GM19328 (cell line): ENCODE measurements at regions not wholly inside any gene's neighbourhood (a gene's known extent, or its start where the extent isn't known, plus 50 kb on each side); places are given as distances from the start of the nearest gene placed in this dataset.

ENCODE experiments used
- ATAC-seq: cut with Tn5 transposase; IDR thresholded peaks from one replicate; pipeline ENCODE4 v1.9.1; 2021; ENCODE audit warnings: mild to moderate bottlenecking, moderate library complexity; ENCODE audit not compliant: unreplicated experiment

DNA sequence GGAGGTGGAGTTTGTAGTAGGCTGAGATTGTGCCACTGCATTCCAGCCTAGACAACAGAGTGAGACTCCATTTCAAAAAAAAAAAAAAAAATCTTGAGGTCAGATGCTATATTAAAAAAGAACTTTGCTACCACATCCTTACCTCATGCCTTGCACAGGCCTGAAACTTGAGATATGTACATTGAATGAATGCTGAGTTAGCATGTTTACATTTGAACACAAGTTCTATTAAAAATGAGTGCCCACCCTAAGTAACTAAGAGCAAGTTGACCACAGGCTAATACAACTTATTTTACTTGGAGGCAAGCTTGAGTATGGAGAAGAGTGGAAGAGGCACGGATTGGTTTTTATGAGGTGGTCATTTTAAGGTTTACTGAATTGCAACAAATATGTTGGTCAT is 276.6 kb upstream of the GATB start:
- no peak for ATAC-seq

DNA sequence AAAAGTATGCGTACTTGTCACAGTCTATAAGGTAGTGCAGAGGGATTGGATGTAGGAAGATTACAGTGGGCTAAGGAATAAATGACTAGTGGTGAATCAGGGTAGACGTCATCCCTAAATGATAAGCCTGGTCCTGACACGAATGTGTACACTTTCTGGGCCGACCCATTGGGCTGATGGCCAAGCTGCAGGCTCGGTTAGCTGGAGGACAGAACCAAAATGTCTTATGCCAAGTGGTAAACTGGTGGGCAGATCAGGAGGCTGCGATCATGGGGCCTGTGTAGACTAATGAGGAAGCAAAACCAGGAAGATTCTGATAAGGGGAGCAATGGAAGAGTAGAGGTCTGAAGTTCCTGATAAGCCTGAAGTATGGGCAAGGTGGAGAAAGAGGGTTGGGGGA is 272.8 kb upstream of the GATB start:
- ATAC-seq: no peak

DNA sequence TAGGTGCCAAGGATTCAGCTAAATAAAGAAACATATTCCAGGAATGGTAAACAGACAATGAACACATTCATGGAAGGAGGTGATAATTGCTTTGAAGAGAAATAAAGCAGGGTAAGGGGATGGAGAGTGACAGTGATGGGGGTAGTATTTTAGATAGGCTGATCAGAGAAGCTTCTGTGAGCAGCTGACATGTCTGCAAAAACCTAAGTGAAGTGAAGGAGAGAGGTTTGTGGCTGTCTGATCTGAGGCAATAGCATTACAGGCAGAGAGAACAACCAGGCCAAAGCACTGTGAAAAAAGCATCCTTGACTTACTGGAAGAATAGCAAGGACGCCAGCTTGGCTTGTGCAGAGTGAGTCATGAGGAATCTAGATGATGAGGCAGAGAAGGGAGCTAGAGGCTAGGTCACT is 271.9 kb upstream of the GATB start:
- no peak for ATAC-seq

DNA sequence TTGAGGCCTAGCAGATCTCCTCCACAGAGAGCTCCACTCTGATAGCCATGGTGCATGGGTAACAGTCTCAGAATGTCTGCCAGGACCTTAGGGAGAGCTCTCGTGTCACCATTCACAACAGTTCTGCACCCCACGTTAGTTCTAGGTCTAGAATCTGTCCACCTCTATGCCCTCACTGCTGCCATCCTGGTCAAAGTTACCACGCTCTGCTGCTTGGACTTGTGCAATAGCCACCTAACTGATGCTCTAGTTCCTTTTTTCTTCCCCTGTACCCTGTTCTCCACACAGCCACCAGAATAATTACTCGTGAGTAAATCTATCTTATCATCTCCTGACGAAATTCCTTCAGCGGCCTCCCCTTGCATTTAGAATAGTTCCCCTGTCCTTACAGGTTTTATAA is 268.8 kb upstream of the GATB start:
- no peak for ATAC-seq

DNA sequence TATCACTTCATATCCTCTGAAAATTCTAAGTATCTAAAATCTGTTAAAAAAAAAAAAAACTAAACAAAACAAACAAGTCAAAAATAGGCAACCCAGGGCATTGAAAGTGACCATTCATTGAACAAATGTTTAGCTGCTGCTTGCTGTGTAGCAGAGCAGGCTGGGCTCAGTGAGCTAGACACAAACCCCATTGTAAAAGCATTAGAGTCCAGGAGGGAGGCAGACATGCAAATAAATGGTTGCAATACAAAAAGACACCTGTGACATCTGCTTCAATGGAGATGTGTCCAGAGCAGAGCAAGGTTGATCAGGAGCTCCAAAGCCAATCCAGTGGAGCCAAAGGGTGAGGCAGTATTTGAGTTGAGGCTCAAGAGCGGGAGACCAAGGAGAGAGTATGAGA is 267.3 kb upstream of the GATB start:
- ATAC-seq: no peak

DNA sequence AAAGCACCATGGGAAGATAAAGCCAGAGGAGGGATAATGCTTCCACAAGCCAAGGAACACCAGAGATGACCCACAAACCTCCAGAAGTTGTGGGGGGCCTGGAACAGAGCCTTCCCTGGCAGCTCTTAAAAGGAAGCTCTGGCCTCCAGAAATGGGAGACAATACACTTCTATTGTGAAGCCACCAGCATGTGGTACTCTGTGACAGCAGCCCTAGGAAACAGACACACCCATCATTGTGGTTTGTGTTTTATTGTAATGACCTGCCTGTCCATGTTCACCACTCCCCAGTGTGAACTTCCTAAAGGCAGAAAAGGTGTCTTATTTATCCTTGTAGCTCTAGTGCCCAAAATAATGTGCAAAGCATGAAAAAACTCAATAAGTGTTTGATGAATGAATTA is 264.1 kb upstream of the GATB start:
- ATAC-seq: no peak

DNA sequence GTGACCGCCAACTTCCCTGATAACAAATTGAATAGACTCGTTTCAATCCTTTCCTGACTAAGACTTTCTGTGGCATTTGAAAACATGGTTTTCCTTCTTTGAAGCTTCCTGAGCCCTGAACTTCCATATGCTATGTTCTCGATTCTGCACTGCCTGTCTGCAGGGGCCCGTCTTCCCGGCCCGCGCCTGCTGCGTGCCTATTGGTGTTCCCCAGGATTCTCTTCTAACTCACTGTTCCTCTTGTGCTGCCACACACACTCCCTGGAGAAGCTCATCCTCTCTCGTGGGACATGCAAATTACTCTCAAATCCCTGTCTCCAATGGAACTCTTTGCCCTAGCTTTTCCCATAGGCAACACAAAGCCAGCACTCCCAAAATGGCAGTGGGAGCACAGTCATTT is 262.9 kb upstream of the GATB start:
- no peak for ATAC-seq

DNA sequence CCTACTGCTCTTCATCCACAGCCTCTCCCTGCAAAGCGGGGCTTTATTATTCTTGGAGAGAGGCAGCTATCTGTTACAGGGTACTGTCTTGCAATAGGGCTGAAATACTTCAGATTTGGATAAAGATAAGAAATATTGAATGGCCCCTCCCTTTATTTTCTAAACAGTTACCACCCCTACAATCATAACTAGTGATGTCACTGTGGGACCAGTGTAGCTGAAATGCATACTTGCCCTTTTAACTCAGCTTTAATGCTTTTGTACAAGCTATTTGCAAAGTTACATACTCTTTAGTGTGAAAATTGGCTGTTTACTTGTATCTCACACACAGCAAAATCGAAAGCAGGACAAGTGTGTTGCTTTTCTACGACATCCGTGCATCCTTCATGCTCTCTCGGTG is 261.7 kb upstream of the GATB start:
- no peak for ATAC-seq

DNA sequence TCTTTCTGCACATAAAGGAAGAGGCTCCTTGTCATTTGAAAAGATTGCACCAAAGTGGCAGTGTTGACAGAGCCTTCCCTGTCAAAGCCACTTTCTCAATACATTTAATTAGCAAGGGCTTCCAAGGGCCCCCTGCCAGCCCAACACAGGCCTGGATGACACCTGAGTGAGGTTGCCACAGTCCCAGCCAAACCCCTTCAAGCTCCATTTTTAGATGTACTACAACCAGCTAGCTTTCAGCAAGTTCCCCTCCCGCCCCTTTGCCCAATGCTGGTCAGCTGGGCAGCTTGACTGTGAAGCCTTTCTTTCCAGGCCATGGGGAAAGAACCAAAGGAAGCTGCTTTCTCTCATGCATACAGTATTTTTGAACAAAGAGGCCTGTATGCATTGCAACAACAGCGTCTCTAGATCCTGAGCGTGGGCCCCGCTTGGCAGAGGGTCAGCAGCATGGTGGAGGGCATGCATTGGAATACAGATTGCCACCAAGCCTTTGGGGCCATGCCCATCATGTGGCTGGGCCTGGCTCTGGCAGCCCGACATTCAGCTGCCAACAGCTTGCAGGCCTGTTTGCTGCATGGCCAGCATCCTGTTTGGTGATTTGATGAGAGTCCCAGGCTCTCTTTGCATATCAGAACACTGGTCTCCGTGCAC is 261.1 kb upstream of the GATB start:
- ATAC-seq: no peak

DNA sequence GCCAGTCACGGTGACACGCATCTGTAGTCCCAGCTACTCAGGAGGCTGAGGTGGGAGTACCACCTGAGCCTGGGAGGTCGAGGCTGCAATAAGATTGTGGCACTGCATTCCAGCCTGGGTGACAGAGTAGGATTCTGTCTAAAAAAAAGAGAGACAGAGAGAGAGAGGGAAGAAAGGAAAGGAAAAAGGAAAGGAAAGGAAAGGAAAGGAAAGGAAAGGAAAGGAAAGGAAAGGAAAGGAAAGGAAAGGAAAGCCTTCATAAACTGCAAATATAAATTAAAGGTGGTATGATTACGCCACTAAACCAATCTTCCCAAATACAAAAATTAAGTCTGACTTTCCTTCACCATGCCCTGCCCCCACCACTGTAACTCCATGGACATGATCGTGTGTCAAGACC is 259.3 kb upstream of the GATB start:
- no peak for ATAC-seq

DNA sequence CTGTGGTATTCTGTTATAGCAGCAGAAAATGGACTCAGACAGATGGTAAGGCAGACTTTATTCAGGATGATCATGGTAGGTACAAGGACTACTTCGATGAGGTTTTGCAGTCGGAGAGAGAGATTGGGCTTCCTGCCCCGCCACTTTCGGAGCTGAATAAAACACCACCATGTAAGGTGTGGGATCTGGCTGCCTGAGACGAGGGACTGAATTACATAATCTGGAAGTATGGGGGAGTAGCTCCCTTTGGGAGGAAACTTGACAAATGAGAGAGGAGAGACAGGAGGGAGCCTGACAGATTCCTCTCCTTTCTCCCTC is 255.5 kb upstream of the GATB start:
- no peak for ATAC-seq

DNA sequence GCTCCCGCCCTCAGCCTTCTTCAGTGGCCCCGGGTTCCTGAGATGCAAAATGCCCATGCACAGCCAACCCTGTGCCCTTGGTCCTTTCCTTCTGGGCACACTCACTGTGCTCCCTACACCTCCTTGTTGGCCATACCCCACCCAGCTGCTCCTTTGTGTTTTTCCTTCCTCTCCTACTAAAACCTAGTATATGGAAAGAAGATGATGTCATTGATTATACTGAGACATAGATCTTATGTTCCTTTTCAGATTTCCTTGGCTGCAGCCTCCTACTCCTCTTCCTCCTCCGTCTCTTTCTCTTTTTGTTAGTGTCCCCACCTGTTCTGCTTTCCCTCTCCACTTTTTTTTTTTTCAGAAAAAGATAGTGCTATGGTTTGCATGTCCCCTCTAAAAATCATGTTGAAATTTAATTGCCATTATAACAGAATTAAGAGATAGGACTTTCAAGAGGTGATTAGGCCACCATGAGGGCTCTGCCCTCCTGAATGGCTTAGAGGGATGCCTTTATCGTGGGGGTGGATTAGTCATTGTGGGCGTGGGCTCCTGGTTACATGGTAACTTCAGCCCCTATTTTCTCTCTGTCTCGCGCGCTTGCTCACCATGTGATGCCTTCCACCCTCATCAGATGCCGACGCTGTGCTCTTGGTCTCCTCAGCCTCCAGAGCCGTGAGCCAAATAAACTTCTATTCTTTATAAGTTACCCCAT is 254.9 kb upstream of the GATB start:
- no peak for ATAC-seq

DNA sequence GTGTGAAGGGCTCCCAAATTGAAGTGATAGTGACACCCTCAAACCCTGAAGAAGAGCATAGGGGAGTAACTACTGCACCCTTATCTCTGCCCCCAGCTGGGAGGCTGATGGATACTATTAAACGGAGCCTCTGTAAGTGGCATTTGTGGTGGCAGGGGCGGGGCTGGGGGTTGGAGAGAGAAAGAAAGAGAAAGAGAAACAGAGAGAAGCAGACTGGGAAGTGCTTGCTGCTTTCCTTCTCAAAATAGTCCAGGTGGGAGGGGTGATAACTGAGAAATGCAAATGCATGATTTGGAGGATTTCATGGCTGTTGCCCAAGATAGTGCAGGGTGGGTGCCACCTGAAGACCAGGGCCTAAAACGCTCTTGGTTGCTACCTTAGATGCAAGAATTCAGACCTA is 253.5 kb upstream of the GATB start:
- ATAC-seq: peak; percentile 88

DNA sequence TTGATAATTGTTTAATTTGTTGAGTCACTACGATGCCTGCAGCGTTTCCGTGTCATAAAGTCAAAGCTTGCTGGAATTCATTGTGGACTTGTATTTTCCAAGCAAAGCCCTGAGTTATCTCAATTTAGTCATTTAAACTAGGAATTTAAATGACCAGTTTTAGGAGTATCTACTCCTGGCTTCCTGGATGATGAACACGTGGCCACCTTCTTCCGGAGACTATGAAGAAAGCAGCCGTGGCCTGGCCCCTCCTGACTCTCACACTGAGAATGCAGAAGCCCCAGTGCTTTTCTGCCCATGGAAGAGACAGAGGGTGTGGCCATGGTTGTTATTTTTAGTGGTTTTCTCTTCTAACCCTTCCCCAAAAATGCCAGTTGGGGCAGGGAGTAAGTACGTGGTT is 250.7 kb upstream of the GATB start:
- ATAC-seq: no peak

DNA sequence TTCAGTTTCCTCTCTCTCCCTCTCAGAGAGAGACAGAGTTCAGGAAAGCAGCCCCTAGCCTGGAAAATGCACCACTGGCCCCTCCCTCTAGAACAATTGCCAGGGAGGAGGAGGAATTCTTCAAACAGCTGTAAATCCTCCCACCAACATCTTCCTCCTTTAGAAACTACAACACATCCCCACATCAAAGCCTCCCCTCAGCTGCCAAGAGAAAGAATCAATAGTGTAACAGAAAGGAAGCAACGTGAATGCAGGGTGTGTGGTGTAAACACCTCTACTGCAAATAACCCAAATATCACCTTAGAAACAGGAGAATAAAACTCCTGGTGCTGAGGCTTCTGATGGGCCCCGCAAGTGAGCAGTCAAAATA is 249.9 kb upstream of the GATB start:
- ATAC-seq: no peak

DNA sequence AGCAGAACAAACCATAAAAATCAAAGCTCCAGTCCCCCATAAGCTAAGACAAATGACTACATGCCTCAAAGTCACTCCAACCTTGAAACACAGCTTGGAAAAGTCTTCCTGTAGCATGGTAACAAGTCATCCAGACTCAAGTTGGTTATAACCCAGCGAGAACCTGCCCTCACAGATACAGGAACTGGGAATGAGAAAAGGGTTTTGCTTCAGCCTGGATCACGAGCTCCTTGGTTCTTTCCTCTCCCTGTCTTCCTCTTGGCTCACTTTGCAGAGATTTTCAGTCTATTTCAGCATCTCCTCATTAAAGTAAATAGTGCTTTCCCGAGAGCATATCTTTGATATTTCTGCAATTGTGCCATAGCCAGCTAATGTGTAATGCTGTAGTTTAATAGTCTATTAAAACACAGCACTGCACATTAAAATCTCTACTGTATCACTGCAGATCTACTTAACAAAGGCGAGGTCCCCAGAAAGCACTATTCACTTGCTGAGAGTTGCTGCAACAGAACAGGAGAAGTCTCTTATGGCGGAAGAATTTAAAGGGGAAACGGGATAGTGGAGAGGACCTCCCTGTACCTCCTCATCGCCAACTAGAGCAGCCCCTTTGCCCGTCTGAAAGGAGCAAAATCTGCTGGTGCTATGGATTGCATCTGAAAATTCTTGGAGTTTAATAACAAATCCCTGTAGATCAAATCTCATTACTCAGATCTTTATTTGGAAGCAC is 249.3 kb upstream of the GATB start:
- ATAC-seq: no peak

DNA sequence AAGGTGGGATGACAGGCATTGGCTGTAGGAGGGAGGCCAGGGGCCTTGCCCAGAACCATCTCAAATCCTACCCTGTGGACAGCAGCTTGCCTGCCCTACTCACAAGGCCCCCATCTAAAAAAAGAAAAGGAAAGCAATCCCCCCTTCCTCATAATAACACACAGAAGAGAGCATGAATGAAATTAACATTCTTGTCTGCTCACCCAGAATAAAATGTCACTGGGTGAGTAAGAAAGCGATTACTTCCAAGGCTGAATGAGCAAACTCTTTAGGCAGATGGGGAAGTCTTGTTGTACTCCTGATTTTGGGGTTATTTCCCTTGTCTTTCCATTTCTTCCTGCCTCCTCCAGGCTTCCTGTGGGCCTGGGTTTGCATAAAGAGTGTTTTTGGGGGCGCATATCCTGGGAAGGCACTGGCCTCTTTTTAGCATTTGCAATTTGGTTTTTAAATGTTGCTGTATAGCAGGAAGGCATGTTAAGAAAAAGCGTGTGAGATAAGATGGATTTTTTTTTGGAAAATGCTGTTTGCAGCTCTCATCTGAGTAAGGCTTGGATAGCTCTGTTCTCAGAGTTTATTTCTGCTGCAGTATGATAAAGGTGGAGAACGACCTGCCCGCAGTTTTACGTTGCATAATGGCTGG is 248.3 kb upstream of the GATB start:
- no peak for ATAC-seq

DNA sequence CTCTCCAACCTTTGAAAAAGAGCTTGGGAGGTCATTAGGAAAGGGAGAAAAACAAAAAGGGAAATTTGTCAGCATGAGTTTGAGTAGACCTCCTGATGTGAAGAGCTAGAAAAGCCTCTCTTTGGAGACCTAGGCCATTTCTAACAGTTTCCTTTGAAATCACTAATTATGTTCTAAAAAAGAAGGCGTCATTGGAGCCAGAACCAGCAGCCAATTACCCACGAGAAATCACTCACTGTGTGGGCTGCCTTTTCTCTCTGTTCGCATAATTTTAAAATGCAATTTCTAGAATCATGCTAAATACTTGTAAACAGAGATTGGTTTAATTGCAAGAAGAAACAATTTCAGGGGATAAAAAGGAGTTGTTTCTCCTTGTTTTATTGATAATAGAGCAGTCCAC is 246.3 kb upstream of the GATB start:
- no peak for ATAC-seq

DNA sequence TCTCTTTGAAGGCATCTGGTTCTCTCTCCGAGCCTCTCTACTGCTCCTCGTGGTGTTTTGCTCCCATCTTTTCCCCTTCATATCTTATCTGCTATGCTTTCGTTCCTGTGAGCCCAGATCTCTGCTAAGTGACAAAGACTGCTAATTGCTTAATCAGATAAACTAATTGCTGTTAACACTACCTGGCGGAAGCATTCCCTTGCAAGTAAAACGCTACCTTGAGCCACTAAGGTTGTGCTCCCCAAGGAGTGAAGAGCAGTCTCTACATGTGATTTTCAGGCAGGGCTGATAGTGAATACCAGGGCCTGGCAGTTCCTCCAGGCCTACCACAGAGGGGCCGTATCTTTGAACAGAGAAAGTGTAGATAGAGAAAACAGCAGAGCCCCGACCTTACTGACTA is 244.0 kb upstream of the GATB start:
- no peak for ATAC-seq

DNA sequence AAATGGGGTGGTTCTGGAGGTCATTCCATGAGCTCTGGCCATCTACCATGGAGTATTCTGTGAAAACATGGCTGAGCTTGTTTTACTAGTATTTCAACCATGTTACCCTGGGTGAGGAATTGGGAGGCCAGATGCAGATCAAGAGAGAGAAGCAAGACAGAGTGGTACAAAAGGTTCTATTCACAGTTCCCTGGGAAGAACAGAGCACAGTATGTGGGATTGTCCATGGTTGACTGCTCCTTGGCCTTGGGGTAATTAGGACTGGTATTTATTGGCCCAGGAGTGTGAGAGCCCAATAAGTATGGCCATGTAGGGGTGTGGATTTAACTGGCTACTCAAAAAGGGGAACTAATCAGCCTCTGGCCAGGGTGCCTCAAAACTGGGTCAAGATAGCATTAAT is 239.7 kb upstream of the GATB start:
- no peak for ATAC-seq

DNA sequence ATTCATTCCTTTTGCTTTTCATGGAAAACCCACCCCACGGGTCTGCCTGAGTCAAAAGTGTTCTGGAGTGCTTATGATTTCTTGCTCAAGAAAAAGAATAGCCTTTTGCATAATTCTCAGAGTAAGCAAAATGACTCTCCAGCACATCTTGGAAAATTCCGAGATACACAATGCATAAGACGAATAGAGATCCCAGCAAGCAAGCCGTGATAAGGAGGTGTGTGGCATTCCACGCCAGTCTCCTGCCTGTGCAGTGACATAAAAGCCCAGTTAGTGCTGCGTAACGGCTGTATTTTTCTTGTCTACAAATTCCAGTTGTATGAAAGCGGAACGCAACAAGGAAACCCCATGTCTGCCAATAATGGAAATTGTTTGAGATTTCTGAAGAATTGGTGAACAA is 237.9 kb upstream of the GATB start:
- ATAC-seq: no peak

DNA sequence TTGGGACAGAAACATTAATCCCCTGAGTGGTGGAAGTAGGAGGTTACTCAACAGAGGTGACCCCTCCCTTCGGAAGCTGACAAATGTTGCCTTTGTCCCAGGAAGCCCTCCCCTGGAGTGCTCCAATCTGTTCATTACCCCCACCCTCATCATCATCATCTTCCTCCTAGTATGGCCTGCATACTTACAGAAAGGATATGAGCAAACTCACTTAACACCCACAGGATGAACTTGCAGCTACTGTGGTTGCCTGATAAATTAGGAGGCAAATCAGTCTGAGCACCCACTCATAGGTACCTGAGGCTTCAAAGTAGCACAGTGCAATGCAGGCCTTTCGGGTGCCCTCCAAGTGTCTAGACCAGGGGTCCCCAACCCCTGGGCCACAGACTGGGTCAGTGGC is 236.7 kb upstream of the GATB start:
- no peak for ATAC-seq
